Mesodermal cell (in vitro differentiated cells): ENCODE measurements at regions not wholly inside any gene's neighbourhood (a gene's known extent, or its start where the extent isn't known, plus 50 kb on each side); places are given as distances from the start of the nearest gene placed in this dataset.
"Not testable (repeated sequence)": the region's sequence is repeated elsewhere in the genome, so short reads cannot be mapped to it uniquely, and the experiment has no call there.

Experiments
- H3K27ac ChIP-seq: 2 replicates; pipeline ENCODE4 v1.7.0; 2013; ENCODE audit warnings: mild to moderate bottlenecking, low read depth, low read length, moderate library complexity; ENCODE audit not compliant: severe bottlenecking
- H3K36me3 ChIP-seq: 2 replicates; pipeline ENCODE4 v1.7.1; 2013; ENCODE audit warnings: mild to moderate bottlenecking, low read length, moderate library complexity; ENCODE audit not compliant: control insufficient read depth, insufficient read depth
- H3K4me1 ChIP-seq: one replicate; pipeline ENCODE4 v1.7.1; 2013; ENCODE audit warnings: mild to moderate bottlenecking, low read length; ENCODE audit not compliant: insufficient read depth, control insufficient read depth, poor library complexity, severe bottlenecking
- H3K4me3 ChIP-seq: 2 replicates; pipeline ENCODE4 v1.7.0; 2013; ENCODE audit warnings: low read length, control low read depth, mild to moderate bottlenecking; ENCODE audit not compliant: insufficient read depth, poor library complexity, severe bottlenecking; ENCODE audit errors: extremely low read depth
- H3K9me3 ChIP-seq: 2 replicates; pipeline ENCODE4 v1.7.1; 2013; ENCODE audit warnings: mild to moderate bottlenecking, low read length, moderate library complexity; ENCODE audit not compliant: control insufficient read depth
- WGBS, 2 experiments: methylation state at CpG; one replicate each; pipeline ENCODE4 v1.1.5; 2013; ENCODE audit warnings: missing lambda C conversion rate in 2 of 2; ENCODE audit not compliant: insufficient coverage in 2 of 2; 5-methylcytosine and 5-hydroxymethylcytosine counted together

DNA sequence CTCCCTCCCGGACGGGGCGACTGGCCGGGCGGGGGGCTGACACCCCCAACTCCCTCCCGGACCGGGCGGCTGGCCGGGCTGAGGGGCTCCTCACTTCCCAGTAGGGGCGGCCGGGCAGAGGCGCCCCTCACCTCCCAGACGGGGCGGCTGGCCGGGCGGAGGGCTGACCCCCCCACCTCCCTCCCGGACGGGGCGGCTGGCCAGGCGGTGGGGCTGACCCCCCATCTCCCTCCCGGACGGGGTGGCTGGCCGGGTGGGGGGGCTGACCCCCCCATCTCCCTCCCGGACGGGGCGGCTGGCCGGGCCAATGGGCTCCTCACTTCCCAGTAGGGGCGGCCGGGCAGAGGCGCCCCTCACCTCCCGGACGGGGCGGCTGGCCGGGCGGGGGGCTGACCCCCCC is 502.0 kb upstream of the ALG10B start:
- WGBS, 2 experiments, result no CpG with 5 or more reads among the region's 35 CpGs
- H3K4me1 ChIP-seq, H3K4me3 ChIP-seq, H3K36me3 ChIP-seq, H3K27ac ChIP-seq: not testable (repeated sequence)
- peaks cover 62% of the 10 kb centered on the region for H3K9me3 ChIP-seq
